H9 (cell line): ENCODE measurements at regions not wholly inside any gene's neighbourhood (a gene's known extent, or its start where the extent isn't known, plus 50 kb on each side); places are given as distances from the start of the nearest gene placed in this dataset.

ENCODE experiments used
- DNase-seq: peaks from one replicate; pipeline ENCODE4 v3.0.0-alpha.2; 2017
- H2AFZ ChIP-seq: one replicate; pipeline ENCODE4 v1.6.1; 2013; ENCODE audit warnings: mild to moderate bottlenecking, low read length, control low read depth, moderate library complexity
- H2AK5ac ChIP-seq: 2 replicates; pipeline ENCODE4 v1.6.1; 2013; ENCODE audit warnings: low read length, control low read depth, mixed read lengths; ENCODE audit not compliant: insufficient read length
- H2BK120ac ChIP-seq: one replicate; pipeline ENCODE4 v1.6.1; 2013; ENCODE audit warnings: low read depth, mild to moderate bottlenecking, low read length, control low read depth, inconsistent platforms; ENCODE audit not compliant: poor library complexity, severe bottlenecking
- H2BK12ac ChIP-seq: 2 replicates; pipeline ENCODE4 v1.6.1; 2013; ENCODE audit warnings: low read length, control low read depth, mixed read lengths, low read depth; ENCODE audit not compliant: insufficient read length
- H2BK15ac ChIP-seq: 2 replicates; pipeline ENCODE4 v1.6.1; 2013; ENCODE audit warnings: low read depth, low read length, control low read depth
- H2BK20ac ChIP-seq: one replicate; pipeline ENCODE4 v1.6.1; 2013; ENCODE audit warnings: low read depth, mild to moderate bottlenecking, low read length, control low read depth, inconsistent platforms; ENCODE audit not compliant: poor library complexity, severe bottlenecking
- H2BK5ac ChIP-seq: 2 replicates; pipeline ENCODE4 v1.6.1; 2013; ENCODE audit warnings: low read length, control low read depth, mixed read lengths; ENCODE audit not compliant: insufficient read length
- H3K14ac ChIP-seq: 2 replicates; pipeline ENCODE4 v1.6.1; 2013; ENCODE audit warnings: low read length, control low read depth; ENCODE audit not compliant: insufficient read depth
- H3K18ac ChIP-seq: 2 replicates; pipeline ENCODE4 v1.6.1; 2013; ENCODE audit warnings: low read depth, mild to moderate bottlenecking, mixed read lengths, low read length, control low read depth; ENCODE audit not compliant: insufficient read length
- H3K23ac ChIP-seq: 2 replicates; pipeline ENCODE4 v1.6.1; 2013; ENCODE audit warnings: low read length, control low read depth, mixed read lengths, low read depth; ENCODE audit not compliant: insufficient read length
- H3K23me2 ChIP-seq: 2 replicates; pipeline ENCODE4 v1.6.1; 2013; ENCODE audit warnings: low read depth, mild to moderate bottlenecking, mixed read lengths, low read length, control low read depth; ENCODE audit not compliant: insufficient read length, poor library complexity, severe bottlenecking
- H3K27ac ChIP-seq: 2 replicates; pipeline ENCODE4 v1.5.1; 2013; ENCODE audit warnings: low read length, control low read depth, mixed read lengths, low read depth; ENCODE audit not compliant: insufficient read length
- H3K27me3 ChIP-seq: 2 replicates; pipeline ENCODE4 v1.6.1; 2013; ENCODE audit warnings: low read length, control low read depth, inconsistent platforms; ENCODE audit not compliant: insufficient read depth
- H3K4ac ChIP-seq: 2 replicates; pipeline ENCODE4 v1.6.1; 2013; ENCODE audit warnings: low read depth, mild to moderate bottlenecking, control low read depth, inconsistent platforms, low read length, moderate library complexity
- H3K4me1 ChIP-seq: 2 replicates; pipeline ENCODE4 v1.6.1; 2013; ENCODE audit warnings: low read length, control low read depth, inconsistent platforms; ENCODE audit not compliant: insufficient read depth
- H3K4me2 ChIP-seq: 2 replicates; pipeline ENCODE4 v1.6.1; 2013; ENCODE audit warnings: low read length, control low read depth, mixed read lengths; ENCODE audit not compliant: insufficient read length, insufficient read depth
- H3K56ac ChIP-seq: 2 replicates; pipeline ENCODE4 v1.6.1; 2013; ENCODE audit warnings: low read depth, mild to moderate bottlenecking, mixed read lengths, low read length, control low read depth; ENCODE audit not compliant: insufficient read length
- H3K79me1 ChIP-seq: 2 replicates; pipeline ENCODE4 v1.6.1; 2013; ENCODE audit warnings: low read depth, mild to moderate bottlenecking, moderate library complexity, low read length, control low read depth, inconsistent platforms; ENCODE audit not compliant: insufficient read depth, poor library complexity, severe bottlenecking
- H3K79me2 ChIP-seq: 2 replicates; pipeline ENCODE4 v1.6.1; 2013; ENCODE audit warnings: low read length, control low read depth, inconsistent platforms; ENCODE audit not compliant: insufficient read depth
- H3K9ac ChIP-seq: 2 replicates; pipeline ENCODE4 v1.6.1; 2013; ENCODE audit warnings: low read length, control low read depth, mixed read lengths; ENCODE audit not compliant: insufficient read length; ENCODE audit errors: extremely low read depth
- H3K9me3 ChIP-seq: one replicate; pipeline ENCODE4 v1.6.1; 2013; ENCODE audit warnings: low read depth, low read length, inconsistent platforms; ENCODE audit not compliant: control insufficient read depth
- H3T11ph ChIP-seq: one replicate; pipeline ENCODE4 v1.6.1; 2013; ENCODE audit warnings: mild to moderate bottlenecking, low read length, control low read depth, inconsistent platforms
- H4K20me1 ChIP-seq: one replicate; pipeline ENCODE4 v1.6.1; 2013; ENCODE audit not compliant: control insufficient read depth, insufficient read length, insufficient read depth
- H4K5ac ChIP-seq: 2 replicates; pipeline ENCODE4 v1.6.1; 2013; ENCODE audit warnings: low read depth, mild to moderate bottlenecking, mixed read lengths, low read length, control low read depth; ENCODE audit not compliant: insufficient read length
- H4K8ac ChIP-seq: replicated peaks from 2 replicates; pipeline ENCODE4 v1.6.1; 2013; ENCODE audit warnings: low read length, control low read depth, mixed read lengths, low read depth; ENCODE audit not compliant: insufficient read length
- H4K91ac ChIP-seq: 2 replicates; pipeline ENCODE4 v1.6.1; 2013; ENCODE audit warnings: low read depth, mild to moderate bottlenecking, moderate library complexity, mixed read lengths, low read length, control low read depth; ENCODE audit not compliant: insufficient read length
- H3K27ac Mint-ChIP-seq, 3 experiments: 2 replicates in 2 of 3; 3 replicates in 1 of 3; pipeline ENCODE4 v1.8.0; 2020 to 2021; ENCODE audit warnings: mixed read lengths in 3 of 3, mild to moderate bottlenecking in 1 of 3, moderate library complexity in 1 of 3
- H3K27me3 Mint-ChIP-seq: 2 replicates; pipeline ENCODE4 v1.8.0; 2021; ENCODE audit warnings: low read depth, mild to moderate bottlenecking, moderate library complexity, mixed read lengths
- H3K36me3 Mint-ChIP-seq, 3 experiments: 2 replicates in 2 of 3; 3 replicates in 1 of 3; pipeline ENCODE4 v1.8.0; 2020 to 2021; ENCODE audit warnings: low read depth in 3 of 3, mixed read lengths in 3 of 3; ENCODE audit not compliant: insufficient read depth in 1 of 3
- H3K4me1 Mint-ChIP-seq, 2 experiments: 2 replicates each; pipeline ENCODE4 v1.8.0; 2020; ENCODE audit warnings: mixed read lengths in 2 of 2
- H3K4me3 Mint-ChIP-seq, 2 experiments: 2 replicates in 1 of 2; 3 replicates in 1 of 2; pipeline ENCODE4 v1.8.0; 2020 to 2021; ENCODE audit warnings: mild to moderate bottlenecking in 2 of 2, mixed read lengths in 2 of 2, moderate library complexity in 1 of 2
- H3K9me3 Mint-ChIP-seq, 2 experiments: 2 replicates in 1 of 2; 3 replicates in 1 of 2; pipeline ENCODE4 v1.8.0; 2020; ENCODE audit warnings: mild to moderate bottlenecking in 2 of 2, mixed read lengths in 2 of 2, moderate library complexity in 1 of 2
- CTCF ChIP-seq: fragments of 200-600 bp; sonication (generic); conservative IDR thresholded peaks from 3 replicates; pipeline ENCODE4 v1.8.0; 2021; ENCODE audit warnings: antibody characterized with exemption, mild to moderate bottlenecking
- whole genome bisulfite sequencing: extraction: QIAGEN DNeasy Blood & Tissue Kit; methylation state at CpG from one replicate; pipeline ENCODE4 v1.1.7; 2013; ENCODE audit warnings: missing lambda C conversion rate, low lambda C conversion rate, mixed read lengths; ENCODE audit not compliant: insufficient read length; ENCODE audit errors: extremely low coverage; 5-methylcytosine and 5-hydroxymethylcytosine counted together

GRCh38 chr12:85747941-85748495, 88.2 kb downstream of the RASSF9 start:
- no peak overlapping the region for H3K9ac ChIP-seq
- no peaks in the 10 kb centered on the region for H3K79me1 ChIP-seq
- no CpG with 5 or more reads among the region's 3 CpGs for WGBS
- no peak overlapping the region for H2BK15ac ChIP-seq
- no peak overlapping the region for H4K5ac ChIP-seq
- Mint-ChIP-seq H3K36me3 (no peaks in the 10 kb centered on the region), H3K9me3 (no peaks in the 10 kb centered on the region), H3K4me3 (no peak overlapping the region), H3K27me3 (no peaks in the 10 kb centered on the region), H3K27ac (no peak overlapping the region), H3K4me1 (peaks cover 0 to 2% of the 10 kb centered on the region in 2 experiments; a peak in 2 of 4 replicates)
- H2BK120ac ChIP-seq: no peak overlapping the region
- H2BK20ac ChIP-seq: no peak overlapping the region
- no peak overlapping the region for H2AK5ac ChIP-seq
- no peak overlapping the region for H2AFZ ChIP-seq
- H2BK12ac ChIP-seq: no peak overlapping the region
- no peak overlapping the region for H3K27ac ChIP-seq
- H3K4me1 ChIP-seq: no peaks in the 10 kb centered on the region
- no peak overlapping the region for H4K8ac ChIP-seq
- no peak for DNase-seq
- no peaks in the 10 kb centered on the region for H3K79me2 ChIP-seq
- H3K23ac ChIP-seq: no peak overlapping the region
- no peak overlapping the region for H3T11ph ChIP-seq
- no peak overlapping the region for H3K56ac ChIP-seq
- no peaks in the 10 kb centered on the region for H3K9me3 ChIP-seq
- no peak overlapping the region for H3K4ac ChIP-seq
- H3K14ac ChIP-seq: no peak overlapping the region
- H3K18ac ChIP-seq: no peak overlapping the region
- no peaks in the 10 kb centered on the region for H3K27me3 ChIP-seq
- no peak for TF ChIP-seq CTCF
- H4K20me1 ChIP-seq: no peaks in the 10 kb centered on the region
- no peaks in the 10 kb centered on the region for H3K23me2 ChIP-seq
- H3K4me2 ChIP-seq: no peak overlapping the region
- no peak overlapping the region for H4K91ac ChIP-seq
- H2BK5ac ChIP-seq: no peak overlapping the region
